MM.1S (cell line): ENCODE measurements at regions not wholly inside any gene's neighbourhood (a gene's known extent, or its start where the extent isn't known, plus 50 kb on each side); places are given as distances from the start of the nearest gene placed in this dataset.

ENCODE experiments used
- EZH2 ChIP-seq: fragments of 300-600 bp; sonication (generic); optimal IDR thresholded peaks from 2 replicates; pipeline ENCODE3; 2017; ENCODE audit warnings: low read depth, mild to moderate bottlenecking, antibody characterized with exemption, low read length, mixed read lengths
- EZH2phosphoT487 ChIP-seq: fragments of 300-600 bp; sonication (generic); IDR thresholded peaks from 2 replicates; pipeline ENCODE4 v1.6.1; 2018; ENCODE audit warnings: antibody characterized with exemption, low read length
- TF ChIP-seq, protein P1 (sequence below): fragments of 300-600 bp; sonication (generic); IDR thresholded peaks from 2 replicates; pipeline ENCODE4 v1.5.1; 2016; ENCODE audit warnings: antibody characterized with exemption, low read length, mixed read lengths

DNA sequence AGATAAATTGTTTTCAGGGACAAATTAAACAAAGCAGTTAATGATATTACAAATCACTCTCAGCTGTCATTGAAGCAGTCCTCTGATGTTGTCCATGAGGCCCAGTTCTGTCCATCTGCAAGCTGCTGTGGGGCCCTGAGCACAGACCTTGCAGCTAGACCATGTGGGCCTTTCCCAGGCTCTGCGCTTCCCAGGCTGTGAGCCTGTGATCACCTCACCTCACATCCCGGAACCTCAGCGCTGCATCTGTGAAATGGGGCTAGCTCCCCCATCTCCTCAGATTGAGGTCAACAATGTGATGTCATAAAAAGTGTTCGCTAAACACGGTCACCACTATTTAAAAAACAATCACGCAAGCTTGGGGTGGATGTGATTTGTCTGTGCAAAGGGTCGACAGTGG is 51.9 kb upstream of the UQCRFS1 start:
- TF ChIP-seq, protein P1, sequence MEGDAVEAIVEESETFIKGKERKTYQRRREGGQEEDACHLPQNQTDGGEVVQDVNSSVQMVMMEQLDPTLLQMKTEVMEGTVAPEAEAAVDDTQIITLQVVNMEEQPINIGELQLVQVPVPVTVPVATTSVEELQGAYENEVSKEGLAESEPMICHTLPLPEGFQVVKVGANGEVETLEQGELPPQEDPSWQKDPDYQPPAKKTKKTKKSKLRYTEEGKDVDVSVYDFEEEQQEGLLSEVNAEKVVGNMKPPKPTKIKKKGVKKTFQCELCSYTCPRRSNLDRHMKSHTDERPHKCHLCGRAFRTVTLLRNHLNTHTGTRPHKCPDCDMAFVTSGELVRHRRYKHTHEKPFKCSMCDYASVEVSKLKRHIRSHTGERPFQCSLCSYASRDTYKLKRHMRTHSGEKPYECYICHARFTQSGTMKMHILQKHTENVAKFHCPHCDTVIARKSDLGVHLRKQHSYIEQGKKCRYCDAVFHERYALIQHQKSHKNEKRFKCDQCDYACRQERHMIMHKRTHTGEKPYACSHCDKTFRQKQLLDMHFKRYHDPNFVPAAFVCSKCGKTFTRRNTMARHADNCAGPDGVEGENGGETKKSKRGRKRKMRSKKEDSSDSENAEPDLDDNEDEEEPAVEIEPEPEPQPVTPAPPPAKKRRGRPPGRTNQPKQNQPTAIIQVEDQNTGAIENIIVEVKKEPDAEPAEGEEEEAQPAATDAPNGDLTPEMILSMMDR, result no peak
- TF ChIP-seq EZH2 (no peak), EZH2phosphoT487 (no peak)
